Calu3 (cell line): ENCODE measurements at regions not wholly inside any gene's neighbourhood (a gene's known extent, or its start where the extent isn't known, plus 50 kb on each side); places are given as distances from the start of the nearest gene placed in this dataset.

Experiments used
- BruUV-seq: library from RNA; stranded (reverse); fragments of 400-500 nt; replicated peaks from 2 replicates; lab custom pipeline; 2021; lab: Mats Ljungman, UMichigan
- CTCF ChIA-PET: fragments of 300-600 bp; sonication (Branson Sonifier 250); formaldehyde crosslinking; loops from one replicate; lab custom pipeline; 2022; ENCODE audit warnings: antibody characterized with exemption; lab: Charles Lee
- DNase-seq: peaks from one replicate; pipeline ENCODE4 v3.0.0; 2022
- H3K27ac Mint-ChIP-seq: one replicate; pipeline ENCODE4 v1.8.0; 2022; ENCODE audit warnings: mixed read lengths; ENCODE audit not compliant: unreplicated experiment
- H3K27me3 Mint-ChIP-seq: one replicate; pipeline ENCODE4 v1.8.0; 2022; ENCODE audit warnings: mixed read lengths; ENCODE audit not compliant: unreplicated experiment
- H3K36me3 Mint-ChIP-seq: one replicate; pipeline ENCODE4 v1.8.0; 2022; ENCODE audit warnings: mild to moderate bottlenecking, moderate library complexity, mixed read lengths; ENCODE audit not compliant: insufficient read depth, unreplicated experiment
- H3K4me1 Mint-ChIP-seq: one replicate; pipeline ENCODE4 v1.8.0; 2022; ENCODE audit warnings: mild to moderate bottlenecking, low read depth, mixed read lengths; ENCODE audit not compliant: unreplicated experiment
- H3K4me3 Mint-ChIP-seq: one replicate; pipeline ENCODE4 v1.8.0; 2022; ENCODE audit warnings: mild to moderate bottlenecking, low read depth, moderate library complexity, mixed read lengths; ENCODE audit not compliant: unreplicated experiment
- H3K9me3 Mint-ChIP-seq: one replicate; pipeline ENCODE4 v1.8.0; 2022; ENCODE audit warnings: low read depth, mixed read lengths; ENCODE audit not compliant: unreplicated experiment
- intact Hi-C: fragments of 100-400 bp; cut with micrococcal nuclease; formaldehyde crosslinking; loops from one replicate; pipeline ENCODE4 v1.10.0; 2022; ENCODE audit not compliant: unreplicated experiment
- TF ChIP-seq, protein P1 (sequence below): fragments of 200-600 bp; IDR thresholded peaks from one replicate; pipeline ENCODE4 v1.8.0; 2022; ENCODE audit warnings: antibody characterized with exemption; ENCODE audit not compliant: unreplicated experiment

DNA sequence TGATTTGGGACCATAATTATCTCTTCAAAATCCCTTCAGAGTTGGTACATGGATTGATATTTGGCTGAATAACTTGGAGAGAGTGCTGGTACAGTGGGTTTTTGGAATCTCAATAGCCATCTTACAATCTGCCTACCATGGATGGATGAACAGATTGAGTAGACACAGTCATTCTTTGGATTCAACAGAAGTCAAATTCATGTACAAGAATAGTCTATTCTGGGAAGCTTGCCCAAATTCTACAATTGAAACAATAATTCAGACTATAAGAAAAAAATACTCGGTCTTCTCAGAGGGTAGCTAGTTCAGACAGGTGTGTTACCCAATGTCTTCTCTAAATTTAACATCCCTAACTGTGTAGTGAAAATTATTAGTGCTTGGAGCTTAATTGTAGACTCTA lies 574.0 kb downstream of the LRRIQ3 start:
- Mint-ChIP-seq H3K4me3 (no peak overlapping the region), H3K27me3 (no peaks in the 10 kb centered on the region), H3K4me1 (no peaks in the 10 kb centered on the region), H3K27ac (no peak overlapping the region), H3K9me3 (peaks cover 3% of the 10 kb centered on the region), H3K36me3 (no peaks in the 10 kb centered on the region)
- intact Hi-C loops = no loop called here
- DNase-seq = no peak
- TF ChIP-seq, protein P1, sequence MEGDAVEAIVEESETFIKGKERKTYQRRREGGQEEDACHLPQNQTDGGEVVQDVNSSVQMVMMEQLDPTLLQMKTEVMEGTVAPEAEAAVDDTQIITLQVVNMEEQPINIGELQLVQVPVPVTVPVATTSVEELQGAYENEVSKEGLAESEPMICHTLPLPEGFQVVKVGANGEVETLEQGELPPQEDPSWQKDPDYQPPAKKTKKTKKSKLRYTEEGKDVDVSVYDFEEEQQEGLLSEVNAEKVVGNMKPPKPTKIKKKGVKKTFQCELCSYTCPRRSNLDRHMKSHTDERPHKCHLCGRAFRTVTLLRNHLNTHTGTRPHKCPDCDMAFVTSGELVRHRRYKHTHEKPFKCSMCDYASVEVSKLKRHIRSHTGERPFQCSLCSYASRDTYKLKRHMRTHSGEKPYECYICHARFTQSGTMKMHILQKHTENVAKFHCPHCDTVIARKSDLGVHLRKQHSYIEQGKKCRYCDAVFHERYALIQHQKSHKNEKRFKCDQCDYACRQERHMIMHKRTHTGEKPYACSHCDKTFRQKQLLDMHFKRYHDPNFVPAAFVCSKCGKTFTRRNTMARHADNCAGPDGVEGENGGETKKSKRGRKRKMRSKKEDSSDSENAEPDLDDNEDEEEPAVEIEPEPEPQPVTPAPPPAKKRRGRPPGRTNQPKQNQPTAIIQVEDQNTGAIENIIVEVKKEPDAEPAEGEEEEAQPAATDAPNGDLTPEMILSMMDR = no peak
- CTCF ChIA-PET = no interaction called here
- no TSS peak for BruUV-seq

DNA sequence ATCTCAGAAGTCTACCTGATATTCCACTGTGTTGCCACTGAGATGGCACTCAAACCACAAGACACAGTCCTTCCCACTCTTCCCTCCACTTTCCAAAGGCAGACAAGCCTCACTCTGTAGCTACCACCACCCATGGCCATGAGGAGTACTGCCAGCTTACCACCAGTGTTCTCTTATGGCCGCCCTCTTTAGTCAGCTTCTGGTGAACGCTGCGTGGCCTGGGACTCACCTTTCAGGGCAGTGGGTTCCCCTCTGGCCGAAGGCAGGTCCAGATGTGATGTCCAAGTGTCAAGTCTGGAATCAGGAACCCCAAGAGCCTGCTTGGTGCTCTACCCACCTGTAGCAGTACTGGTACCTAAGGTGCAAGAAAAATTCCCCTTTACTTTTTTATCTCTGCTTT lies 580.8 kb downstream of the LRRIQ3 start:
- Mint-ChIP-seq H3K4me1 (no peaks in the 10 kb centered on the region), H3K27me3 (no peaks in the 10 kb centered on the region), H3K4me3 (no peak overlapping the region), H3K36me3 (no peaks in the 10 kb centered on the region), H3K27ac (no peak overlapping the region), H3K9me3 (no peaks in the 10 kb centered on the region)
- no TSS peak for BruUV-seq
- intact Hi-C loops = no loop called here
- CTCF ChIA-PET = no interaction called here
- TF ChIP-seq, protein P1 = no peak
- DNase-seq = no peak

DNA sequence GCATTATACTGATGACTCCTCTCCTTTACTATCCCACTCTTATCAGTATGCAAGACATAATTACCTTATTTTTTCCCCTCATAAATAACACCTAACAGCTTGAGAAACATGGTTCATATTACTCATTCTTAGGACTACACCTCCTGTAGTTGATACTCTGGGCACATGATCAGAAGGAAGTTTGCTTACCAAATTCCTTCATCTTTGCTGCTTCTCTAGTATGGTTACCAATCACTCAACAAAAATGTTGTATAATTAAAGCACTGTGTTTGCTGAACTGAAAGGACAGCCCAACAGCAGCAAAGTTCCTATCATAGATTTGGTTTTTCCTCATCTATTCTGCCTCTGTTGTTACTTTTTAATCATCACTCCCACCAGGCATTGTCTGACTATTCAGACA lies 586.3 kb downstream of the LRRIQ3 start:
- no TSS peak for BruUV-seq
- DNase-seq = no peak
- Mint-ChIP-seq H3K36me3 (no peaks in the 10 kb centered on the region), H3K4me1 (peaks cover 19% of the 10 kb centered on the region), H3K4me3 (no peak overlapping the region), H3K9me3 (no peaks in the 10 kb centered on the region), H3K27ac (no peak overlapping the region), H3K27me3 (no peaks in the 10 kb centered on the region)
- intact Hi-C loops = no loop called here
- TF ChIP-seq, protein P1 = no peak
- CTCF ChIA-PET = no interaction called here

DNA sequence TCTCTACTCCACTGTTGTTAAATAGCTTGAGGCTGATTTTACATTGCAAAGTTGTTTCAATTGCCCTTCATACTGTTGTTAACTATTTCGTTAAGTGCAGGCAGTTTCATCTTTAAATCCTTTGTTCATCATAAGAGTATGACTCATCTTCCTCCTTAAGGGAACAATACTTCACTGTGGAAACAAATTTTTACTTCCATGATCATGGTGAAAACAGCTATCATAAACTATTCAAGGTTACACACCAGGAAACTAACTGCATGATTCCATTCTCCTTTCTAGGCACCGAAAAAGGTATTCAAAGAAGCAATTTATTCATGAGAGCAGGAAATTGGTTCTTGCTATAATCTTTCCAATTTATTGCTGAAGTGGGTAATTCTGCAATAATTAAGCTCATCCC lies 593.2 kb downstream of the LRRIQ3 start:
- Mint-ChIP-seq H3K9me3 (peaks cover 2% of the 10 kb centered on the region), H3K27me3 (no peaks in the 10 kb centered on the region), H3K4me3 (no peak overlapping the region), H3K27ac (peak overlapping the region; percentile 39), H3K4me1 (peaks cover 14% of the 10 kb centered on the region), H3K36me3 (no peaks in the 10 kb centered on the region)
- DNase-seq = no peak
- CTCF ChIA-PET = interaction anchor here (0.5 to 1.0 kb wide), 3 partner anchors 12 to 31 kb away, joined by 3 to 4 read pairs (median 3); no protein-coding TSS in a partner anchor
- intact Hi-C loops = no loop called here
- no TSS peak for BruUV-seq
- TF ChIP-seq, protein P1 = no peak
